ENCODE measurements at regions not wholly inside any gene's neighbourhood (a gene's known extent, or its start where the extent isn't known, plus 50 kb on each side); places are given as distances from the start of the nearest gene placed in this dataset.
A peak's percentile ranks its signal among the peaks of the same experiment; 100 is the strongest.
"Not testable (repeated sequence)": the region's sequence is repeated elsewhere in the genome, so short reads cannot be mapped to it uniquely, and the experiment has no call there.

- Mint-ChIP-seq H3K27me3 (peaks cover 2% of the 10 kb centered on the region), H3K4me3 (no peak overlapping the region), H3K27ac (no peak overlapping the region), H3K9me3 (no peaks in the 10 kb centered on the region), H3K36me3 (no peaks in the 10 kb centered on the region), H3K4me1 (ENCODE audit: low read depth) (no peaks in the 10 kb centered on the region)
- intact Hi-C loops (cut with micrococcal nuclease): no loop called here
- POLR2A ChIA-PET: no interaction called here
- CTCF ChIA-PET: no interaction called here
- DNase-seq: no peak
These were observed 373.8 kb downstream of the NPIPA8 start for GRCh38 chr16:17962726-17963125.

- H3K9me3 Mint-ChIP-seq; intact Hi-C loops (cut with micrococcal nuclease); H3K4me3 Mint-ChIP-seq; CTCF ChIA-PET; H3K27me3 Mint-ChIP-seq; POLR2A ChIA-PET; H3K4me1 Mint-ChIP-seq (ENCODE audit: low read depth); DNase-seq; H3K27ac Mint-ChIP-seq; H3K36me3 Mint-ChIP-seq: not testable (repeated sequence)
These were observed 374.7 kb downstream of the NPIPA8 start for GRCh38 chr16:17961822-17962221.

DNA sequence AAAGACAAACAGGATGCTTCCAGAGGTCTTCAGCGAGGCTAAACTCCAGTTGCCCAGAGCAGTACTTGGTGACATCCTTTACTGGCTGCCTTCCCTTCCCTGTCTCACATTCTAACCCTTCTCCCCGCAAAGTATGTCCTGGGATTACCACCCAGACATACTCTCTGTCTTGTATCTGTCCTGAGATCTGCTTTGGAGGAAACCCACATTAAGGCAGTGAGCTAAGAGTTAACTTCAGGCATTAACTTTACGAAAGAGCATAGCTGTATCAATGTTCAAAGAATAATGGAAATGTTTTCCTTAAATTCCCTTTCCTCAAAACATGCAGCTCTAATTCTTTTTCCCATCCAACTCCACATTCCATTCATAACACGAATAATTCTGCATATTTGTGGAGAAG is 385.2 kb downstream of the NPIPA8 start:
- intact Hi-C loops (cut with micrococcal nuclease): no loop called here
- CTCF ChIA-PET: no interaction called here
- H3K36me3 Mint-ChIP-seq: no peaks in the 10 kb centered on the region
- H3K27ac Mint-ChIP-seq: no peak overlapping the region
- DNase-seq: no peak
- POLR2A ChIA-PET: no interaction called here
- H3K9me3 Mint-ChIP-seq: no peaks in the 10 kb centered on the region
- H3K4me3 Mint-ChIP-seq: no peak overlapping the region
- H3K4me1 Mint-ChIP-seq (ENCODE audit: low read depth): no peaks in the 10 kb centered on the region
- peaks cover 12% of the 10 kb centered on the region for H3K27me3 Mint-ChIP-seq

- no peak overlapping the region for H3K4me3 Mint-ChIP-seq
- intact Hi-C loops (cut with micrococcal nuclease): no loop called here
- CTCF ChIA-PET: no interaction called here
These were observed 386.6 kb downstream of the NPIPA8 start for GRCh38 chr16:17949982-17950250.

DNA sequence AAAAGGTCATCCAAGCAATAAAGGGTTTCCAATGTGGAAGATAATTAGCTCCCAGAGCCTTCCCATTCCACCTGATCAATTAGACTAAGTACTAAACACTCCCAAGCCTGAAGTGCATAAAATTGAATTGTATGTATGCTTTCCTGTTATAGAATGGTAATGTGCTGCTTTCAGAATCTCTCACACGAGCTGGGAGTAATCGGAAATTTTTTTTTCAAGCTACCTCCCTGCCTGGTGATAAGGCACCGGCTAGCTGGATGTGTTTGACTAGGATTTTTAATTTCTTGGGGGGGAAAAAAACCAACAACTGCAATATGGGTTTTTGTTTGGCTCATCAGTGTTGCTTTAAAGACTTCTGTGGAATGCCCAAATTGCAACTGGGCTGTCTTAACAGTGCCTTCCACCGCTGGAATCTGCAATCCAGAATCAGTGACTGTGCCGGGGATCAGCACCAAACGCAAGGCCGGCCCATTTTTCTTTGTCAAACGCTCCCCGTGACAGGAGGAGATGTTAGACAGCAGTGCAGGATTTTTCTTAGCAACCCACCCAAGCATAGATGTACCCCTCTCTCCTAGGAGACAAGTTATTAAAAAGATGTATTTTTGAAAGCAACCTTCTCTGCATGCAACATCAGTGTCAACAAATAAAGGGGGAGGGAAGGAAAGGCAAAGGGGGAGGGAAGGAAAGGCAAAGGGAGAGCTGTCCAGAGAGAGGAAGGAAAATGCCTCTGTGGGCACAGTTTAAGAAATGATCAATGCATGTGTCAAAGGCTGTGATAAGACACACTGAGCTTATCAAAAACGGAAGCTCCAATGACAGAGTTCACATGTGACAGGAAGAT is 387.2 kb downstream of the NPIPA8 start:
- no peaks in the 10 kb centered on the region for H3K36me3 Mint-ChIP-seq
- peaks cover 12% of the 10 kb centered on the region for H3K27me3 Mint-ChIP-seq
- H3K9me3 Mint-ChIP-seq: no peaks in the 10 kb centered on the region
- no peak overlapping the region for H3K27ac Mint-ChIP-seq
- ChIA-PET CTCF (no interaction called here), POLR2A (no interaction called here)
- intact Hi-C loops (cut with micrococcal nuclease): no loop called here
- no peak overlapping the region for H3K4me3 Mint-ChIP-seq
- H3K4me1 Mint-ChIP-seq (ENCODE audit: low read depth): no peaks in the 10 kb centered on the region
- no peak for DNase-seq

More at GRCh38 chr16:17949982-17950250, 386.6 kb downstream of the NPIPA8 start:
- POLR2A ChIA-PET: no interaction called here
- Mint-ChIP-seq H3K27ac (no peak overlapping the region), H3K27me3 (peaks cover 12% of the 10 kb centered on the region), H3K9me3 (no peaks in the 10 kb centered on the region), H3K36me3 (no peaks in the 10 kb centered on the region), H3K4me1 (ENCODE audit: low read depth) (no peaks in the 10 kb centered on the region)
- DNase-seq: no peak

- POLR2A ChIA-PET: no interaction called here
- Mint-ChIP-seq H3K27ac (no peak overlapping the region), H3K4me1 (ENCODE audit: low read depth) (no peaks in the 10 kb centered on the region), H3K4me3 (no peak overlapping the region), H3K36me3 (no peaks in the 10 kb centered on the region), H3K27me3 (peaks cover 17% of the 10 kb centered on the region), H3K9me3 (no peaks in the 10 kb centered on the region)
- no peak for DNase-seq
- intact Hi-C loops (cut with micrococcal nuclease): no loop called here
- CTCF ChIA-PET: no interaction called here
These were observed 388.9 kb downstream of the NPIPA8 start for GRCh38 chr16:17947637-17948036.

- H3K27me3 Mint-ChIP-seq: peaks cover 17% of the 10 kb centered on the region
- no peaks in the 10 kb centered on the region for H3K9me3 Mint-ChIP-seq
- H3K27ac Mint-ChIP-seq: no peak overlapping the region
- intact Hi-C loops (cut with micrococcal nuclease): no loop called here
- H3K4me3 Mint-ChIP-seq: no peak overlapping the region
- no peaks in the 10 kb centered on the region for H3K36me3 Mint-ChIP-seq
- ChIA-PET POLR2A (no interaction called here), CTCF (no interaction called here)
- H3K4me1 Mint-ChIP-seq (ENCODE audit: low read depth): no peaks in the 10 kb centered on the region
- no peak for DNase-seq
These were observed 389.4 kb downstream of the NPIPA8 start for GRCh38 chr16:17947165-17947564.

- no peak overlapping the region for H3K4me3 Mint-ChIP-seq
- no peaks in the 10 kb centered on the region for H3K4me1 Mint-ChIP-seq (ENCODE audit: low read depth)
- no peaks in the 10 kb centered on the region for H3K36me3 Mint-ChIP-seq
- peaks cover 9% of the 10 kb centered on the region for H3K27me3 Mint-ChIP-seq
- H3K9me3 Mint-ChIP-seq: no peaks in the 10 kb centered on the region
- ChIA-PET CTCF (no interaction called here), POLR2A (no interaction called here)
- no peak for DNase-seq
- H3K27ac Mint-ChIP-seq: no peak overlapping the region
- intact Hi-C loops (cut with micrococcal nuclease): no loop called here
These were observed 391.4 kb downstream of the NPIPA8 start for GRCh38 chr16:17945080-17945601.

- no peak overlapping the region for H3K4me3 Mint-ChIP-seq
- no peak overlapping the region for H3K27ac Mint-ChIP-seq
- H3K4me1 Mint-ChIP-seq (ENCODE audit: low read depth): peaks cover 4% of the 10 kb centered on the region
- H3K36me3 Mint-ChIP-seq: no peaks in the 10 kb centered on the region
- POLR2A ChIA-PET: no interaction called here
- H3K9me3 Mint-ChIP-seq: no peaks in the 10 kb centered on the region
- H3K27me3 Mint-ChIP-seq: peaks cover 9% of the 10 kb centered on the region
- CTCF ChIA-PET: no interaction called here
- intact Hi-C loops (cut with micrococcal nuclease): no loop called here
- no peak for DNase-seq
These were observed 392.2 kb downstream of the NPIPA8 start for GRCh38 chr16:17944345-17944744.

DNA sequence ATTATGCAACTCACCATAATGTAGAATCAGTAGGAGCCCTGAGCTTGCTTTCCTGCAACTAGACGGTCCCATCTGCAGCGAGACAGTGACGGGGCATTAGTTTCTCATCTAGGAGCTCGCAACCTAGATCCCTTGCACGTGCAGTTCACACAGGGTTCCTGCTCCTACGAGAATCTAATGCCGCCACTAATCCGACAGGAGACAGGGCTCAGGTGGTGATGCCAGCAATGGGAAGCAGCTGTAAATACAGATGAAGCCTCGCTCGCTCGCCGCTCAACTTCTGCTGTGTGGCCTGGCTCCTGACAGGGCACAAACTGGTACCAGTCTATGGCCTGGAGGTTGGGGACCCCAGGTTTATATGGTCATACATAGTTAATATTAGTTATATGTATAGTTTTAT is 394.5 kb downstream of the NPIPA8 start:
- Mint-ChIP-seq H3K4me3 (no peak overlapping the region), H3K4me1 (ENCODE audit: low read depth) (peaks cover 12% of the 10 kb centered on the region), H3K27ac (no peak overlapping the region), H3K27me3 (peaks cover 7% of the 10 kb centered on the region), H3K9me3 (no peaks in the 10 kb centered on the region), H3K36me3 (no peaks in the 10 kb centered on the region)
- CTCF ChIA-PET: no interaction called here
- POLR2A ChIA-PET: interaction anchor here (0.7 kb wide), 1 partner anchor 1179 kb away, joined by 3 read pairs; no protein-coding TSS in a partner anchor
- DNase-seq: no peak
- intact Hi-C loops (cut with micrococcal nuclease): no loop called here

DNA sequence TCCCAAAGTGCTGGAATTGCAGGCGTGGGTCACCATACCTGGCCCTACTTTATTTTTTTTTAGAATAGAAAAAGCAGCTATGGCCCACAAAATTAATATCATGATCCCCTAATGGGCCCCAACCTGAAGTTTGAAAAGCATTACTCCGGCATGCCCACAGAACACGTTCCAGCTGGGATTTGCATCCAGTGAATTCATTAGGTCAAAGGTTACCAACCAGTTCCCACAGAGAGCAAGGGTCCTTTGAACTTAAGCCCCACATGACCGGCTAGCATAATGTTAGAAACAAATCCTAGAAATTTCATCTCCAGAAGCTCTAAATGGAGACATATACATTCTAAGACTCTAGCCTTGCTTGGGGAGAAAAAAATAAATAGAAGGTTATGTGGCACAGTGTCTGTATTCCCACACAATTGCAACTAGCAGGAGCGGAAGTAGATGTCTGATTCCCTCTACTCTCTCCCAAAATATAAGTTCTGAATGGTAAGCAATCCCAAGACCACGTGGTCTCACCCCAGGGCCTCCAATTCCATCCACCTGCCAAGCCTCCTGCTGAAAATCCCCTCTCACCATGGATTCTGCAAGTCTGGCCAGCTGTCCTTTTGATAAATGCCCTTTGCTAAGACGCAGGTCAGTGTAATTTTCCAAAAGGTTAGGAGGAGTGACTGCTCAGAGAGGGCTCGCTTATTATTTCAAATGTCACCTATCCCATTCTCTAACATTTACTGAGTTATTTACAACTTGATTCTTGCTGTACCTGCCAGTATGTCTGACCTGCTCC is 395.8 kb downstream of the NPIPA8 start:
- H3K4me3 Mint-ChIP-seq: no peak overlapping the region
- peaks cover 12% of the 10 kb centered on the region for H3K4me1 Mint-ChIP-seq (ENCODE audit: low read depth)
- H3K27me3 Mint-ChIP-seq: peaks cover 6% of the 10 kb centered on the region
- ChIA-PET CTCF (interaction anchor here (0.8 kb wide), 1 partner anchor 20 kb away, joined by 3 read pairs; no protein-coding TSS in a partner anchor), POLR2A (no interaction called here)
- H3K9me3 Mint-ChIP-seq: no peaks in the 10 kb centered on the region
- DNase-seq: no peak
- H3K27ac Mint-ChIP-seq: no peak overlapping the region
- intact Hi-C loops (cut with micrococcal nuclease): no loop called here
- H3K36me3 Mint-ChIP-seq: no peaks in the 10 kb centered on the region

DNA sequence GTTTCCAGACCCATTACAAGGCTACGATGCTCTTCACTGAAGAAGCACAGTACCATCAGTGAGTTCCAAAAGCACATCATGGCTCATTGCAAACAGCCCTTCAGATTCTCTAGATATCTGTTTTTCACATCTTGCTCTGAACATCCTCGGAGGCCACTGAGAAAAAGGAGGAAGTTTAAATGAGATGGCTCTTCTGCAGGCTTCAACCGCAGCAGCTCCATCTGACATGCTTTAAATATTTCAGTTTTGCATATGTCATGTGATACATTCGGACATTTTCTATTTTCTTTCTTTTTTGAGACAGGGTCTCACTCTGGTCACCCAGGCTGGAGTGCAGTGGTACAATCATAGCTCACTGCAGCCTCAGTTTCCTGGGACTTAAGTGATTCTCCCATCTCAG is 396.8 kb downstream of the NPIPA8 start:
- Mint-ChIP-seq H3K9me3 (no peaks in the 10 kb centered on the region), H3K4me1 (ENCODE audit: low read depth) (peaks cover 12% of the 10 kb centered on the region)
- POLR2A ChIA-PET: no interaction called here

More for the DNA sequence above, 396.8 kb downstream of the NPIPA8 start:
- CTCF ChIA-PET: interaction anchor here (0.8 to 1.0 kb wide), 2 partner anchors 18 to 19 kb away, joined by 3 read pairs; no protein-coding TSS in a partner anchor
- no peak overlapping the region for H3K4me3 Mint-ChIP-seq
- intact Hi-C loops (cut with micrococcal nuclease): no loop called here
- no peaks in the 10 kb centered on the region for H3K36me3 Mint-ChIP-seq
- peaks cover 4% of the 10 kb centered on the region for H3K27me3 Mint-ChIP-seq
- DNase-seq: peak; percentile 8
- no peak overlapping the region for H3K27ac Mint-ChIP-seq
